Body of pancreas (tissue), 4 donors: ENCODE measurements at regions not wholly inside any gene's neighbourhood (a gene's known extent, or its start where the extent isn't known, plus 50 kb on each side); places are given as distances from the start of the nearest gene placed in this dataset.

Experiments used
- CTCF ChIP-seq, 7 experiments: fragments of 450-650 bp in 4 of 7; fragments of 200-600 bp in 3 of 7; sonication (generic) in 3 of 7; IDR thresholded peaks; one replicate each; pipeline ENCODE4 v1.5.1; 2016 to 2019; ENCODE audit warnings: antibody characterized with exemption in 7 of 7
- POLR2A ChIP-seq, 3 donors: fragments of 450-650 bp; IDR thresholded peaks; one replicate each; pipeline ENCODE4 v1.6.1; 2016; ENCODE audit warnings: antibody characterized with exemption in 3 of 3, mild to moderate bottlenecking in 2 of 3

GRCh38 chr10:43867113-43867512 lies 218.4 kb upstream of the ZNF32 start:
- TF ChIP-seq CTCF (IDR thresholded peaks at IDR 0.05), result no peak
- no peak for TF ChIP-seq POLR2A (IDR thresholded peaks at IDR 0.05)
